Sigmoid colon (tissue), 6 donors: ENCODE measurements at regions not wholly inside any gene's neighbourhood (a gene's known extent, or its start where the extent isn't known, plus 50 kb on each side); places are given as distances from the start of the nearest gene placed in this dataset.

Source experiments
- DNase-seq: peaks from one replicate; pipeline ENCODE4 v3.0.0-alpha.2; 2019
- H3K27ac ChIP-seq, 4 donors: fragments of 200-600 bp; sonication (generic); one replicate each; pipeline ENCODE4 v1.5.1; 2016 to 2019; ENCODE audit warnings: mild to moderate bottlenecking in 1 of 4
- H3K27me3 ChIP-seq, 3 donors: fragments of 200-600 bp; sonication (generic); one replicate each; pipeline ENCODE4 v1.5.1; 2019; ENCODE audit warnings: mild to moderate bottlenecking in 1 of 3
- H3K36me3 ChIP-seq, 4 donors: fragments of 200-600 bp; sonication (generic); one replicate each; pipeline ENCODE4 v1.5.1; 2016 to 2019
- H3K4me1 ChIP-seq, 4 donors: fragments of 200-600 bp; sonication (generic); one replicate each; pipeline ENCODE4 v1.5.1; 2017 to 2019
- H3K4me3 ChIP-seq, 4 donors: fragments of 200-600 bp; sonication (generic); one replicate each; pipeline ENCODE4 v1.5.1; 2017 to 2019; ENCODE audit warnings: mild to moderate bottlenecking in 2 of 4, moderate library complexity in 1 of 4
- H3K9me3 ChIP-seq, 4 donors: fragments of 200-600 bp in 3 of 4; sonication (generic) in 3 of 4; one replicate each; pipeline versions ENCODE4 v1.5.1 to v1.6.1; 2013 to 2019
- CTCF ChIP-seq, 4 experiments: fragments of 450-650 bp in 3 of 4; fragments of 200-600 bp in 1 of 4; IDR thresholded peaks; one replicate each; pipeline ENCODE4 v1.5.1; 2016 to 2019; ENCODE audit warnings: antibody characterized with exemption in 4 of 4, mild to moderate bottlenecking in 3 of 4, moderate library complexity in 2 of 4
- EP300 ChIP-seq, 4 donors: sonication (generic); formaldehyde crosslinking; IDR thresholded peaks; one replicate each; pipeline ENCODE4 v1.6.1; 2017; ENCODE audit warnings: antibody characterized with exemption in 4 of 4
- POLR2A ChIP-seq, 2 donors: fragments of 450-650 bp; IDR thresholded peaks; one replicate each; pipeline ENCODE4 v1.6.1; 2016; ENCODE audit warnings: antibody characterized with exemption in 2 of 2, mild to moderate bottlenecking in 2 of 2, moderate library complexity in 2 of 2
- POLR2AphosphoS5 ChIP-seq, 4 donors: sonication (generic); formaldehyde crosslinking; IDR thresholded peaks; one replicate each; pipeline ENCODE4 v1.6.1; 2017; ENCODE audit warnings: antibody characterized with exemption in 4 of 4
- WGBS, 2 donors: extraction: QIAGEN DNeasy Blood & Tissue Kit; methylation state at CpG; one replicate each; pipeline ENCODE4 v1.1.7; 2013; 5-methylcytosine and 5-hydroxymethylcytosine counted together
- intact Hi-C: fragments of 100-400 bp; cut with DNase I; formaldehyde crosslinking; loops from one replicate; pipeline ENCODE4 v1.15.1; 2023
- donor health status: healthy with polysubstance abuse.
- donor health status: healthy.

- no peak overlapping the region for H3K4me3 ChIP-seq
- H3K27me3 ChIP-seq, result no peaks in the 10 kb centered on the region
- no peak overlapping the region for H3K27ac ChIP-seq
- no peak for DNase-seq
- H3K9me3 ChIP-seq, result no peaks in the 10 kb centered on the region
- H3K36me3 ChIP-seq, result no peaks in the 10 kb centered on the region
- 72 to 82% methylated on average over 5 of the region's 5 CpGs for WGBS, 2 donors
- TF ChIP-seq POLR2AphosphoS5 (IDR thresholded peaks at IDR 0.05) (no peak), CTCF (IDR thresholded peaks at IDR 0.05) (no peak), EP300 (IDR thresholded peaks at IDR 0.05) (no peak), POLR2A (IDR thresholded peaks at IDR 0.05) (no peak)
- intact Hi-C loops, result no loop called here
- H3K4me1 ChIP-seq, result no peaks in the 10 kb centered on the region
These were observed 267.6 kb downstream of the SETD4 start for GRCh38 chr21:35792569-35793305.

GRCh38 chr21:35791541-35792325 is 268.6 kb downstream of the SETD4 start:
- TF ChIP-seq CTCF (IDR thresholded peaks at IDR 0.05) (no peak), EP300 (IDR thresholded peaks at IDR 0.05) (no peak), POLR2A (IDR thresholded peaks at IDR 0.05) (no peak), POLR2AphosphoS5 (IDR thresholded peaks at IDR 0.05) (no peak)
- no peak for DNase-seq
- 81 to 83% methylated on average over 10 of the region's 10 CpGs for WGBS, 2 donors
- no peaks in the 10 kb centered on the region for H3K4me1 ChIP-seq
- H3K27ac ChIP-seq, result no peak overlapping the region
- H3K27me3 ChIP-seq, result no peaks in the 10 kb centered on the region
- intact Hi-C loops, result no loop called here
- no peaks in the 10 kb centered on the region for H3K36me3 ChIP-seq
- H3K4me3 ChIP-seq, result no peak overlapping the region
- H3K9me3 ChIP-seq, result no peaks in the 10 kb centered on the region

GRCh38 chr21:35783721-35784120 is 276.6 kb downstream of the SETD4 start:
- Histone ChIP-seq H3K4me3 (no peak overlapping the region), H3K27me3 (no peaks in the 10 kb centered on the region), H3K36me3 (no peaks in the 10 kb centered on the region), H3K9me3 (no peaks in the 10 kb centered on the region), H3K27ac (no peak overlapping the region), H3K4me1 (no peaks in the 10 kb centered on the region)
- TF ChIP-seq POLR2A (IDR thresholded peaks at IDR 0.05), result no peak
- no peak for TF ChIP-seq CTCF (IDR thresholded peaks at IDR 0.05)
- TF ChIP-seq POLR2AphosphoS5 (IDR thresholded peaks at IDR 0.05), result no peak
- TF ChIP-seq EP300 (IDR thresholded peaks at IDR 0.05), result no peak
- no peak for DNase-seq
- intact Hi-C loops, result no loop called here

GRCh38 chr21:35782667-35783066 is 277.7 kb downstream of the SETD4 start:
- Histone ChIP-seq H3K4me1 (no peaks in the 10 kb centered on the region), H3K27ac (no peak overlapping the region), H3K36me3 (no peaks in the 10 kb centered on the region), H3K4me3 (no peak overlapping the region), H3K9me3 (no peaks in the 10 kb centered on the region), H3K27me3 (no peaks in the 10 kb centered on the region)
- DNase-seq, result no peak
- intact Hi-C loops, result no loop called here
- no peak for TF ChIP-seq CTCF (IDR thresholded peaks at IDR 0.05)
- no peak for TF ChIP-seq POLR2AphosphoS5 (IDR thresholded peaks at IDR 0.05)
- TF ChIP-seq EP300 (IDR thresholded peaks at IDR 0.05), result no peak
- no peak for TF ChIP-seq POLR2A (IDR thresholded peaks at IDR 0.05)
